Umbilical cord (tissue), 1 donor: ENCODE measurements at regions not wholly inside any gene's neighbourhood (a gene's known extent, or its start where the extent isn't known, plus 50 kb on each side); places are given as distances from the start of the nearest gene placed in this dataset.
A peak's percentile ranks its signal among the peaks of the same experiment; 100 is the strongest.
"Not testable (repeated sequence)": the region's sequence is repeated elsewhere in the genome, so short reads cannot be mapped to it uniquely, and the experiment has no call there.

Experiments used
- DNase-seq: peaks from one replicate; pipeline ENCODE4 v3.0.0-alpha.2; 2015; ENCODE audit warnings: low spot score

DNA sequence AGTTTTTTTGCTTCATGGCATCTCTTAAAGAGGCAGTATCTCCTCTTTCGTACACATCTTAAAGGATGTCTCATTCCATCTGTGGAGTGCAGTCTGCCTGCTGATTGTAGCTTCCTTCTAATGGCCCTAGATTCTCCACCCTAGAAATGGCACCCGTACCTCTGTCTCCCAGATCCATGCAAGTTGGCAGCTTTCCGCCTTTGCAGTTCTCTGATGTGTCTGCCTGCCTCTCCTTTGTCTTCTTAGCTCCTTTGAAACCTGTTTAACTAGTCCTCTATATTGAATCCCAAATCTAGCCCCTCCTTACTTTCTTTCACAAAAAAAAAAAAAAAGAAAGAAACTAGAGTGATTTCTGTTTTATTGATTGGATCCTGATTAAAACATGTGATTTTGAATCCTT, 1025.0 kb downstream of the ZPLD1 start:
- no peak for DNase-seq

DNA sequence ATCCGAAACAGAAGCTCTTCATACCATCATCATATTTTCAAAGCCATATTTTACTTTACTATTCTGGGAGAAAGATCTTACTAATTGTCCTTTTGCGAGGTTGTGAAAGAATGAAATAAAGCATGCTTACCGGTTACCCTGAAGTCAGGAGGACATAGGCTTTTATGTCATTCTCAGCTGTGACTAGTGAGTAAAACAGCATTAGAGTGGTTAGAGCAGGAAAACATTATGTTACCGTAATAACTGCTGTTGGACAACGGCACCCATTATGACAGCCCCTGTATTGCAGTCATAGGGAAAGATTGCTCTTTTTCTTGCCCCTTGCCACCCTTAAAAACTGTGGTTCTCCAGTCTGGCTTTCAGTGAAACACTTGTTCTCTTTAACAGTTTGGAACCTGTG, 1035.7 kb downstream of the ZPLD1 start:
- no peak for DNase-seq

DNA sequence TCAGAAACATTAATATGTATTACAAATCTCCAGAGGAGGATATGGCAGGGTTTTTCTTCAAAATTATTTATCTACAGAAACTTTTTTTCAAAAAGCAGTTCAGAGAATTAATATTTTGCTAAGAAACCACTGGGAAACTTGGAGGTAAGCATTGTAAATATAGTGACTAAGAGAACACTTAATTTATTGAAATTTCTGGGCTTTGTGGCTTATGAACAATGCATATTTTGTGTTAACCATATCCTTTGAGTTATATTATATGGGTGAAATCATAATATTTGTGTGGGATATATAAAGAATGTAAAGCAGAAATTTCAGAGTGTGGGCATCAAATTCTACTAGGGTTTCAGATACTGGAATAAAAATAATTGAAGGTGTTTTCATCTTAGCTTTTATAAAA, 1059.2 kb downstream of the ZPLD1 start:
- DNase-seq: no peak

DNA sequence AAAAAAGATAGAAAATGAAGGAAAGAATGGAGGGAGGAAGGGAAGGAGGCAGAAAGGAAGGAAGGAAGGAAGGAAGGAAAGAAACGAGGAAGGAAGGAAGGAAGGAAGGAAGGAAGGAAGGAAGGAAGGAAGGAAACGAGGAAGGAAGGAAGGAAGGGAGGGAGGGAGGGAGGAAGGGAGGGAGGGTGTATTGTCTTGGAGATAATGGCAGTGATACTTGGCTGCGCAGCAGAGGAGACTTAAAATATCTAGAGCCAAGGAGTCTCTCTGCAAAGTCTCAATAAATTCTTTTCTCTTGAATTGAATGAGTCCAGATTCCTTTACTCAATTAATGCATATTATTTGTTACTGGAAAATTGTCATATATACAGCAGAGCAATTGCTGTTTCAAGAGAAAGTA, 1059.7 kb downstream of the ZPLD1 start:
- no peak for DNase-seq

DNA sequence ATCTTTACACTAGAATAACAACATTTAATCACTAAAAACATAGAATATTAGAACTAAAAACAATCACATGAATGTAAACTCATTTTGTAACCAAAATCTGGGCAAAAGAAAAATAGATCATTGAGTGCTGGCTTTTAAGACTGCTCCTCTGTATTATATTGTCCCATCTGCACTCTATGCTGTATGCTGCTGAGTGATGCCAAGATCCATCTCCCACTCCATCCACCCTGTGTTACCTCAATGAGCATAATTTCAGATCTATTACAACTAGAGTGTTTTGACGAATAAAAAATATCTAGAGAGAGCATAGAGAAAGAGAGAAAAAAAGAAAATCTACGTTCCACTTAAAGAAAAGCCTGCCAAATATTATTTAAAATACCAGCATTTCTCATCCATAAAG, 1060.4 kb downstream of the ZPLD1 start:
- DNase-seq: no peak

DNA sequence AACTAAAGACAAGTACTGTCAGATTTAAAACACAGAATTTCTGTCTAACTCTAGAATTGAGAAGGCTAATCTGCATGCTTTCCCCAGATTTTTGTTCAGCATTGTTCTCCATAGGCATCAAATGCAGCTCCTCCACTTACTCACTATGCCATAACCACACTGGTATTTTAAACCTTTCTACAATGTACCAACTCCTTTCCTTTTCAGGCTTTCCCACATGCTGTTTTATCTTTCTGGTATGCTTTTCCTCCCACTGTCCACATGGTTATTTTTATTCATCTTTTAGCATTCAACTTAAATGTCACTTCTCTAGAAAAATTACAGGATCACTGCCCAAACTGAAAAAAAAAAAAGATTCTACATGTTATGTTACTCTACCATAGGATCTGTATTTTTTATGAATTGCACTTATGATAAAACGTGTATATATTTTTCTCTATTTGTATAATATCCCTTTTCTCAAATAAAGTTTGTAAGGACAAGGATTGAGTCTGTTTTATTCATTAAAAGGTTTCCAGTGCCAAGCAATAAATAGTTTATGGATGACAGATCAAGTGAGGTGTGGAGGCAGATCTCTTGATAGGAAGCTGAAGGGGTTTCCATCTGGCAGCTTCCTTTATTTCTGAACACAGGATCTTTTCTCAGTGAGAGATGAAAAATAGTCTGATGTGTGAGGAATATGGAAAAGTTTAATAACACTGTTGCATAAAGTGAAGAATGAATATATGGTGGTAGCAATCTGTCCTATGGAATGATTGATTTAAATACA, 1064.5 kb downstream of the ZPLD1 start:
- peak; percentile 49 for DNase-seq

DNA sequence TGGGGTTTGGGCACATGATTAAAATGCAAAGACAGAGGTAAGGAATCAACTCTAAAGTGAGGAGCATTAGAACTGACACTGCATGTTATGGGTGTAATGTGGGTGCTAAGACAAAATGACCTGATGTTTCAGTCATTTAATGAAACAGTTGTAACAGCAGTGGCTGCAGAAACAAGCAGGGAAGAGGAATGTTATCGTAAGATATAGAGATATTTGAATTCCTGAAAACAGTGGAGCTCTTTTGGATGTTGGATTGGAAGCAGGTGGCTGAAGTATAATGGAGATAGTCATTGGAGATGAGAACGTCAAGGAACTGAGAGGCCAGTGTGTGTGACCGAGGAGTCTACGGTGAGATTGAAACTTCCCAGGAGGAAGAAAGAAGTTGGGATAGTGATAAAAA, 1065.2 kb downstream of the ZPLD1 start:
- DNase-seq: no peak

DNA sequence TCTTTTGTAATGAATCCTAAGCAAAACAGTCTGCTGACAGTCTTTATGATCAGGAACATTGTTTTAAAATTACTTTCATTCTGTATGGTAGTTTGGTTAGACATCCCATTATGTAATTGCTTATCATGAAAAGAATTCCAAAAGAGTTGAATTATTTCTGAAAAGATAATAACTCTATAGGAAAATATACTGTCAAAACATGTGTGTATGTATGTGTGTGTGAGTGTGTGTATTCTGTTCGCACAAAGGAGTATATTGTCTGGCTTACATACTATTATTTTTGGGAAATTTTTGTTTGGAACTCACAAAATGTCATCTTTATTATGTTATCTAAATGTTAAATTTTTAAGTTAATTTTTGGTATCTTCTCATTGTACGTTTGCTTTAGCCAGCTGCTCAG, 1075.9 kb downstream of the ZPLD1 start:
- peak; percentile 9 for DNase-seq

DNA sequence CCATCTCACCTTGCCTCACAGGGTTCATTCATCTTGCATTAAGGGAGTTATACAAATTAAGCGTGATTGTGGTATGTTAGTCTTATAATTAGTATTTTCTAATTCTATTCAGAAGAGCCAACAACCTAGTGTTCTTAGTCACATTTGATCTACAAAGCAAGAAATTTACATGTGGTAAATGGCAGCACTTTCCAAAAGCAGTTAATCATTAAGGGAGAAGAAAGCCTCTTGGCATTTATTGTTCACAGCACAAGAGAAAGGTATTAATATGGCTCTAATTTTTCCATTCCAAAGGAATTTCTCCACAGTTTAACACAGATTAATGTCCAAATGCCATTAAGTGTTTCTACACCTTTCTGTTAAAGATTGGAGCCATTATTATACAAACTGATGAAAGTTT, 1077.1 kb downstream of the ZPLD1 start:
- no peak for DNase-seq

DNA sequence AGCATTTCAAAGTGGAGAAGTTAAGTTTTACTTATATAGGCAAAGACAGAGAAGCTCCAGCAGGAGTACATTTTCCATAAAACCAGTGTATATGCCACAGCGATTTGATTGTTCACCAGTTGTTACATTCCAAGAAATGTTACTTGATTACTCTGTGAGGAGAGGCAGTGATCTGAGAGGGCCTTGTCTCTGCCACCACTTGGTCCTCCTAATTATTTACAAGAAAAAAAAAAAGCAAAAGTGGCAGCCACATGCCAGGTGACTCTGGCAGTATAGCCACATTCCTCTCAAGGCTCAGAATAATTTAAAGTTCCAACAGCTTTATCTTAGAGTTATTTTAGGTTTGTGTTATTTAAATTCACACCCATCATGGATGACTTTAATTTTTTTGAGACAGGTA, 1077.8 kb downstream of the ZPLD1 start:
- no peak for DNase-seq

DNA sequence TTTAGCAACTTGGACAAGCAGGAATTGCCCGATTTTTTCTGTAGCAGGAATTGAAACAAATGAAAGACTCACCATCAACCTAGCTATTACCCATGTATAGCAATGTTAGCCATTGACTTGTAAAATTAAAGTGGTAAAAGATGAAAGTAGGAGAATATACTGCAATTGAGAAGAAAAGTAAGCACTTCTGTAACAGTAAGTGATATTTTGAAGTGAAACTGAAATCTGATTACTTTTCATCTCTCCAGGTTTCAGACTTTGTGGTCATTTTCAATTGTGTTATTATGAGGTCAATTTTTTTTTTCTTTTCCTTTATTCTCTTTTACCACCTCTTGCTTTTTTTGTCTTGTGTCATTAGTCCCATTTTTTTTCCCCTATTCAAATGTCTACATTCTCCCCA, 1078.2 kb downstream of the ZPLD1 start:
- DNase-seq: no peak

DNA sequence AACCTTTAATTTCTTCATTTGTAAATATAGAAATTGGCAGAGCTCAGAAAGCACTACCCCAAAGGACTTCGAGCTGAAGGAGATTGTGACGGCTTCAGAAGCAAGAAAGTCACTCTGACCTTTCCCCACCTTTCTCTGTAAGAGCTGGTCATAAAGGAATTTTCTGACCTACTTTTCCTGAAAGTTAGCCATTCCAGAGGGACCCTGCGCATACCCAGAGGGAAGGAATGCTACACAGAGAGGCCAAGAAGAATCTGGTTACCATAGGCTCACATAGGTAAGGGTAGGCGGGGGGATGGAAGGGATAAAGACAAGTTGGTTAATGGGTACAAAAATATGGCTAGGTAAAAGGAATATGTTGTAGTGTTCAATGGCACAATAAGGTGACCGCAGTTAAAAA, 1080.3 kb downstream of the ZPLD1 start:
- DNase-seq: no peak

DNA sequence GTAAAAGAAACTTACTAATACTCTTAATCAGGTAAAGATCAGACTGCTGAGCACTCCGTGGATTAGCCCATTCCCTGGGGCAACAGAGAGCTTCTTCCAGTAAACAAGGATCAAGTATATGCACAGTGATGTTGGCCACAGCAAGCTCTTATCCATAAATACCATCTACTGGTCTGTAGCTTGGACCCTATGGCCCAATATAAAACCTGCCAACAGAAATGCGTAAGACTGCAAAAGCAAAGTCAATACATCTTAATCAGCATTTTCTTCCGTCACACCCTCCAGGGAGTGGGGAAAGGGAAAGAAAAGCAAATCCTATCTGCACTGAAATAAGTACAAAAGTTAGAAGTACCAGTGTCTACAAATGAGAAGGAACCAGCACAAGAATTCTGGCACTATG, 1082.1 kb downstream of the ZPLD1 start:
- DNase-seq: no peak

DNA sequence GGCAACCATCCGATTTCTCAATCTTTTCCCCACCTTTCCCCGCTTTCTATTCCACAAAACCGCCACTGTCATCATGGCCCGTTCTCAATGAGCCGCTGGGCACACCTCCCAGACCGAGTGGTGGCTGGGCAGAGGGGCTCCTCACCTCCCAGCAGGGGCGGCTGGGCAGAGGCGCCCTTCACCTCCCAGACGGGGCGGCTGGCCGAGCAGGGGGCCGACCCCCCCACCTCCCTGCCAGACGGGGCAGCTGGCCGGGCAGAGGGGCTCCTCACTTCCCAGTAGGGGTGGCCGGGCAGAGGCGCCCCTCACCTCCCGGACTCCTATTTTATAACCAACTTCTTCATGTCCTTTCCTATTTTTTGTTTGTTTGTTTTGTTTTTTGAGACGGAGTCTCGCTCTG, 1096.5 kb downstream of the ZPLD1 start:
- DNase-seq: not testable (repeated sequence)

DNA sequence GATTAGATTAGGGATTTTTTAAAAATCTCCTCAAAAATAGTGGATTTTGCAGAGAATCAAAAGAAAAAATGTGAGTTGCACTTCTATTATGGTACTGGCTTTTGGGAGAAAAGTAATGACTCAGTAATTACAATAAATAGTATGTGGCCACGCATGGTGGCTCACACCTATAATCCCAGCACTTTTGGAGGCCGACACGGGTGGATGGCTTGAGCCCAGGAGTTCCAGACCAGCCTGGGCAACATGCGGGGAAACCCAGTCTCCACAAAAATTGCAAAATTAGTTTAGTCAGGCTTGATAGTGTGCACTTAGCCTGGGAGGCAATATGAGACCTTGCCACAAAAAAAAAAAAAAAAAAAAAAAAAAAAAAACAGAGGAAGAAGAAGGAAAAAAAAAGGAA, 1098.2 kb downstream of the ZPLD1 start:
- DNase-seq: no peak

DNA sequence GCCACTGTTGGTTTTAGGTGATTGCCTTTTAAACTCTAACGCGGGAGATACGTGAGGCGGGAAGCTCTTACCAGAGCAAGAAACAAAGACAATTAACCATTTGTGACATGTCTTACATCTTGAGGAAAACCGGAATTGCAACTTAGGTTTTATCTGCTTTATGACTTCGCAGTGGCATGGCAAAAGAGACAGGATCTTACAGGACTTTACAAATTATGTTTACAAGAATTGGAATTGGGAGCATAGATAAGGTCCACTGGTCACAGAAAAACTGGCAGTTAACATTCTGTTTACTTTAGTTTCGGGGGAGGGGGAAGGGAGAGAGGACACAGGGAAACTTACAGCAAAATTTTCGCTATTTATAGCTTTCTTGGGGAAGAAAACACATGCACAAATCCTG, 1119.6 kb downstream of the ZPLD1 start:
- DNase-seq: peak; percentile 8

DNA sequence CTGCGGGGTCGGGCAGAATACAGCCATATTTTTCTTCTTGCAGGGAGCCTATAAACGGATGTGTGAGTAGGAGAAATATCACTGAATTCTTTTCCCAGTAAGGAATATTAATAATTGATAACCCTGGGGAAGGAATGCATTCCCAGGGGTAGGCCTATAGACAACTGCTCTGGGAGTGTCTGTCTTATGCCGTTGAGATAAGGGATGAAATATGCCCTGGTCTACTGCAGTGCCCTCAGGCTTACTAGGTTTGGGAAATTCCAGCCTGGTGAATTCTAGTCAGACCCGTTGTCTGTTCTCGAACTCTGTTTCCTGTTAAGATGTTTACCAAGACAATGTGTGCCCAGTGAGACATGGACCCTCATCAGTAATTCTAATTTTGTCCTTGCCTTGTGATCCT, 1129.3 kb downstream of the ZPLD1 start:
- not testable (repeated sequence) for DNase-seq

DNA sequence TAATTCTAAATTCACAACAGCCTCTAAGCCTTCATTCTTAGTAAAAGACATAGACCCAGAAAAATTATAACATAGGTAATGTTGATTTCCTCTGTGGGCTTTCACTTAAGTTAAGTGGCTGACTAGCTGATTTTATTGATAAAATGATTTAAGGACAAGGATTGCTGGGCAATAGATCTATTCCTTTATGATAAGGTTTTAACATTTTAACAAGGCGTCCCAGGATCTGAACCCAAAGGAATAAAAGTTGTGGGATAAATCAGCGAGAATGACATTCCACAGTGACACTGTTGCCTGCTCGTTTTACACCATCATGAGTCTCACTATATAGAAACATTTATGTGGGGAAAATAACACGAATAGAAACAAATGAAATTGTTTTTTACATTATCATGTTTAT, 1151.0 kb downstream of the ZPLD1 start:
- DNase-seq: no peak

DNA sequence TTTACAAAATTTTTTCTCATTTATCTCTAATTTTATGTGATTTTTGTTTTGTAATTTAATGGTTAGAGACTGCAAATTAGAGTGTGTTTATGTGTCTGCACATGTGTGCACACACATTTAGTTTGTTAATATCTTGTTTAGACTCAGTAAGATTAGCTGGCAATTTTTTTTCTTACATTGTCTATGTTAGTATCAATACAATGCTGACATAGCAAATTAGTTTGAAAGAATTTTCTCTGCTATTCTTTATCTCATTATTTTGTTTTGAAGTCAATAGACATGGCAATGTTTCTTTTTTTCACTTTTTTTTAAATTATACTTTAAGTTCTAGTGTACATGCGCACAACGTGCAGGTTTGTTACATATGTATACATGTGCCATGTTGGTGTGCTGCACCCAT, 1155.0 kb downstream of the ZPLD1 start:
- no peak for DNase-seq

DNA sequence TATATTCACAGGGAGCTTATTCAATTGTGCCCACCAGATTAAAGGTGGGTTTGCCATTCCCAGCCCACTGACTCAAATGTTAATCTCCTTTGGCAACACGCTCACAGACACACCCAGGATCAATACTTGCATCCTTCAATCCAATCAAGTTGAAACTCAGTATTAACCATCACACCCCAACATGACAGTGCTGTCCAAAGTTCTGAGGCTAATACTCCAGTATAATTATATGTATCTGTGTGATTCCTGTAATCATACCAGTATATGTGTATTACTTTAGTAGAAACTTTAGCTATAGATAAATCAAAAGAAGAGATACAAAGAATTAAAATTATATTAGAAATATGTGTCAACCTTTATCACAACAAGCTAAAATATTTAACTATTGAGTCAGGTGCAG, 1166.0 kb downstream of the ZPLD1 start:
- DNase-seq: no peak

DNA sequence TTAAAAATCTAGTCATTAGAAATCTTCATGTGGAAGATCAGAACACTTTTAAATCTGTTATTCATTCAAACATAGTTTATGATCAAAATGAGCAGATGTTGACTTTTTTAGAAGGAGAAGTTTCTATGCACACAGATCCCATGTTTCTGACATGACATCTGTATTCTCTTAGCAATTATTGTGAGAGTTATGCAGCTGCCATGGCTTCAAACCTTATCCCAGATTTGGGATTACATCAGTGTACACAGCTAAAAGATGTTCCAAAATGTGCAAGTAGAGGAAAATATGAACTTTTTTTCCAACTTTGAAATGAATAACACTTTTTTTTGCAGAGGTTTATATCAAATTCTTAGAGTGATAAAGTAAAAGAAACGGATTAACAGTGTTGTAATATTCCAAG, 1166.9 kb downstream of the ZPLD1 start:
- no peak for DNase-seq

DNA sequence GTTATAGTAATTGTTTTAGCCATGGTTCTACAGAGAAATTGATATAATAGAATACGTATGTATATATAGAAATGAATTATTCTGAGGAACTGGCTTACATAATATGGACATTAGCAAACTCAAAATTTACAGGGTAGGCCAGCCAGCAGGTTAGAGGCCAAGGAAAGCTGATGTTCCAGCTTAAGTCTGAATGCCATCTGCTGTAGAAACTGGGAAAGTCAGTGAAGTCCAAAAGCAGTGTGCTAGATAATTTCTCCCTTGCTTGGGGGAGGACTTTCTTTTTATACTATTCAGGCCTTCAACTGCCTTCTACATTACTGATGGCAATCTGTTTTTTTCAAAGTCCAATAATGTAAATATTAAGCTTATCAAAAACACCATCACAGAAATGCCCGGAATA, 1174.7 kb downstream of the ZPLD1 start:
- DNase-seq: peak; percentile 5

DNA sequence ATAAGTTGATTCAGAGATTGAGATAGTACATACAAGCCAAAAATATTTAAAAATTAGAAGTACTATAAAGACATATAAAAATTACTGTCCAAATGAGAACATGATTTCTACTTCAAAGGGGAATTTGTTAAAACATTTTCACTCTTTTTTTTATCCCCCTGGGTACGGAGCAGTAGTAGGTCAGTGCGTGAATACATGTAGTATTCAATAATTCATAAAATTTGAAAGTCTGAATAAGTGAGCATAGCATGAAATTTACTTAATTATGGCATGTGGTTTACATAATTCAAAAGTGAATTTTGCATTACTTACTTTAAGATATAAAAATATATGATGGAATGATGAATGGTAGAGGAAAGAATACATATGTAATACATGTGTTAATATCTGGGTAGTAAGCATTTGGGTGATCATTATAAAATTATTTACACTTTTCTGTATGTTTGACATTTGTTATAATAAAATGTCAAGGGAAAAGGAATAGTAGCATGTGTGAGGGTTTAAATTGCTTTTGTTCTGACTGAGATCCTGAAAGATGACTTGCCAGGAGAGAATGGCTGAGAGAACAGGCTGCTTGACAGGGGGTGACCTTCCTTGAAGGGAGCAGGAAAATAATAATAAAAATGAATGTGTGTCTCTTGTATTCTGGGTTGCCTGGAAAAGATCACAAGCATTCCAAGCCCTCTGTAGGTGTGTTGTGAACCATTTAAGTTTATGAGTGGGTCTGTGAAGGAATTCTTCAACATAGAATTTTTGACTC, 1178.8 kb downstream of the ZPLD1 start:
- DNase-seq: no peak
